Dendritic cell treated with granulocyte-macrophage colony-stimulating factor and Interleukin-4, amounts not matched to agents 40 ng/mL and 50 ng/mL, for 4 days (primary cell): ENCODE measurements at regions not wholly inside any gene's neighbourhood (a gene's known extent, or its start where the extent isn't known, plus 50 kb on each side); places are given as distances from the start of the nearest gene placed in this dataset.

ENCODE experiments used
- H3K27ac Mint-ChIP-seq: one replicate; pipeline ENCODE4 v1.8.0; 2022; ENCODE audit warnings: mild to moderate bottlenecking, mixed read lengths
- H3K27me3 Mint-ChIP-seq: one replicate; pipeline ENCODE4 v1.8.0; 2022; ENCODE audit warnings: mild to moderate bottlenecking, mixed read lengths
- H3K36me3 Mint-ChIP-seq: one replicate; pipeline ENCODE4 v1.8.0; 2022; ENCODE audit warnings: low read depth, mixed read lengths
- H3K4me1 Mint-ChIP-seq: one replicate; pipeline ENCODE4 v1.8.0; 2022; ENCODE audit warnings: low read depth, mixed read lengths
- H3K4me3 Mint-ChIP-seq: one replicate; pipeline ENCODE4 v1.8.0; 2022; ENCODE audit warnings: mild to moderate bottlenecking, moderate library complexity, mixed read lengths
- H3K9me3 Mint-ChIP-seq: one replicate; pipeline ENCODE4 v1.8.0; 2022; ENCODE audit warnings: mixed read lengths
- intact Hi-C: fragments of 100-400 bp; cut with micrococcal nuclease; formaldehyde crosslinking; loops from one replicate; pipeline ENCODE4 v1.15.0; 2022

DNA sequence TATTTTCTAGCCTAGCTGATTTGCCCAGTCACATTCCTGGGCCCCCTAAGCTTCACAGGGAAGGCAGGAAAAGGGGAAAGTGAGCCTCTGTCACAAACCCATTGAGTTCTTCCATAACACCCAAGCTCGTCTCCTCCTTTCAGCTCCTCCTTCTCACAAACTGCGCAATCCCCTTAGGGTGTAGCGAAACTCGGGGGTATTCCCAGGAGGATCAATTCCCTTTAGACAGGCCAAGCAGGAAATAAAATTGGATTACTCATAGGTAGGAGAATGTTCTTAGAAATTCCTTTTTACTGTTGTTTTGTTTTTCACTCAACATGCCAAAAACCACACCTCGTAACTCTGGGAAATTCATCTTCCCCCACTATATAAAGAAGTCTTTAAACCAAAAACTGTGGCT lies 139.3 kb downstream of the IRS2 start:
- Mint-ChIP-seq H3K36me3 (peaks cover 6% of the 10 kb centered on the region), H3K27me3 (no peaks in the 10 kb centered on the region), H3K9me3 (peaks cover 11% of the 10 kb centered on the region), H3K27ac (no peak overlapping the region), H3K4me1 (peaks cover 29% of the 10 kb centered on the region), H3K4me3 (no peak overlapping the region)
- intact Hi-C loops, result no loop called here

DNA sequence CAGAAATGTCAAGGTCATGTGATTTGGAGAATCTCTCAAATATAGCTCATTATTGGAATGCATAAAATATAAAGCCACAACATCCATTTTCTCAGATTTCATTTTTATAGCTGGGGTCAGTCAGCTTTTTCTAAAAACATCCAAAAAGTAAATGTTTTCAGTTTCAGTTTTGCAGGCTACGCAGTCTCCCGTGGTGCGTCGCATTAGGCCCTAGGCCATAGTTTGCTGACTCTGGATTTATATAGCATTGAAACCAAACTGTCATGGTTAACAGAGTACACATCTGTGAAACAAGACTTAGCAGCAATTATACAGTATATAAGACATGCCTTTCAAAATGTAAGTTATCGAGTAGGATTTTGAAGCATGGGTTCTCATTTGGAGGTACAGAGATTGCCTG lies 140.0 kb downstream of the IRS2 start:
- Mint-ChIP-seq H3K36me3 (peaks cover 6% of the 10 kb centered on the region), H3K9me3 (peaks cover 17% of the 10 kb centered on the region), H3K4me3 (no peak overlapping the region), H3K27ac (no peak overlapping the region), H3K27me3 (no peaks in the 10 kb centered on the region), H3K4me1 (peaks cover 23% of the 10 kb centered on the region)
- intact Hi-C loops, result no loop called here

DNA sequence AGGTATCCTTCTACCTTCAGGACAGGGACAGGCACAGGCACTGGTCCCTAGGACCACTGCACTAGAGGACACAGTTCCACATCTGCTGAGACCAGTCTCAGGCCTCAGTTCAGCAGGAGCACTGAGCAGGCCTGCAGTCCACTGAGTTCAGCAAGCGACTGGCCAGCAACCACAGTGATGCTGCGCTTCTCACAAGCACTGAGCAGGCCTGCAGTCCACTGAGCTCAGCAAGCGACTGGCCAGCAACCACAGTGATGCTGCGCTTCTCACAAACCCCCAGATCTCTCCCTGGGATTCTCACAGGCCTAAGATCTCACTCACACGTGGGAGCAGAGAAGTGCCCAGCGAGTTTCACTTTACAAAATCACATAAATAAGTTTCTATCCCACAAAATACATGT lies 140.6 kb downstream of the IRS2 start:
- Mint-ChIP-seq H3K9me3 (peaks cover 23% of the 10 kb centered on the region), H3K27ac (no peak overlapping the region), H3K4me1 (peaks cover 17% of the 10 kb centered on the region), H3K4me3 (no peak overlapping the region), H3K36me3 (peaks cover 6% of the 10 kb centered on the region), H3K27me3 (no peaks in the 10 kb centered on the region)
- intact Hi-C loops, result no loop called here

DNA sequence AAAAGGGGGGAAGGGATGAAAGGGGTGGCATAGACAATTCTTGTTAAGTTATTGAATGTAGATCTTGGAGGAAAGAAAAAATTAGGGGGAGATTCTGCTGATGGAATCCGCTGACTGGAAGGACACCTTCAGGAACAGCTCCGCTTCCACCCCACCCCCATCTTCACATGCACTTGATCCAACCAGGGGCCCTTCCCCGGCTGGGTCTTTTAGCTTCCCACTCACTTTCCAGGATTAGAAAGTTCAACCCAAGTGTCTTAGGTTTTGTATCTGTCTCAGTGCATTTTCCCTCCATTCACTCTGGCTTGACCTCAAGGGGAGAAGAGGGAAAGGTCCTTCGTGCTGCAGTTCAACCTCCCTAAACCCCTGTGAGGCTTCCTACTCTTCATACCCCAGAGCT lies 141.4 kb downstream of the IRS2 start:
- Mint-ChIP-seq H3K4me3 (no peak overlapping the region), H3K9me3 (peaks cover 32% of the 10 kb centered on the region), H3K27ac (no peak overlapping the region), H3K27me3 (no peaks in the 10 kb centered on the region), H3K4me1 (peaks cover 17% of the 10 kb centered on the region), H3K36me3 (peaks cover 6% of the 10 kb centered on the region)
- intact Hi-C loops, result no loop called here

DNA sequence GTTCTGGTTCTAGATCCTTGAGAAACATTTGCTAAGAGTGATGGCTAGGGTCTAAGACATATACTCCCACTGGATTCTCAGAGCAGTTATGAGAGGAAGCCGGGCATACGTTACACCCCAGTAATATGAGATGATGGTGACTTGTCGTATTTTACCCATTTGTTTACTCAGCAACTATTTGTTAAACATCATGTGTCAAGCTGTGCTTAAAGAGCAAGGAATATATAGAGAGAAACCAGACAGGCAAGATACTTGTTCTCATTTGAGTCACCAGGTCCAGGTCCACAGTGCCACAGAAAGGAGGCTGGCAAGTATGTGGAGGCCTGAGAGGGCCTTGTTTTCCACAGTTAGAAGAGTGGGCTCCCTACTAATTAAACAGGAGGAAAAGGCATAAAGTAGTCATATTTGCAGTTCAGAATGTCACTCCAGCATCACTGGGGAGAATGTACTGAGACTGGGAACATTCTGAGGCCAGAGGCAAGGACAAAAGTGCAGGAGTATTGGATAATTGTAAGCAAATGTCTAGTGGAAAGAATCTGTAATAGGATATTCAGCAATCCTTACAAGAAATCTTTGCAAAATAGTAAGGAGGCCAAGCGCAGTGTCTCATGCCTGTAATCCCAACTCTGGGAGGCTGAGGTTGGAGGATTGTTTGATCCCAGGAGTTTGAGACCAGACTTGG lies 142.2 kb downstream of the IRS2 start:
- H3K27me3 Mint-ChIP-seq, result no peaks in the 10 kb centered on the region
- peaks cover 17% of the 10 kb centered on the region for H3K4me1 Mint-ChIP-seq
- intact Hi-C loops, result no loop called here
- no peak overlapping the region for H3K27ac Mint-ChIP-seq
- no peak overlapping the region for H3K4me3 Mint-ChIP-seq
- H3K9me3 Mint-ChIP-seq, result peaks cover 38% of the 10 kb centered on the region
- H3K36me3 Mint-ChIP-seq, result peaks cover 6% of the 10 kb centered on the region

DNA sequence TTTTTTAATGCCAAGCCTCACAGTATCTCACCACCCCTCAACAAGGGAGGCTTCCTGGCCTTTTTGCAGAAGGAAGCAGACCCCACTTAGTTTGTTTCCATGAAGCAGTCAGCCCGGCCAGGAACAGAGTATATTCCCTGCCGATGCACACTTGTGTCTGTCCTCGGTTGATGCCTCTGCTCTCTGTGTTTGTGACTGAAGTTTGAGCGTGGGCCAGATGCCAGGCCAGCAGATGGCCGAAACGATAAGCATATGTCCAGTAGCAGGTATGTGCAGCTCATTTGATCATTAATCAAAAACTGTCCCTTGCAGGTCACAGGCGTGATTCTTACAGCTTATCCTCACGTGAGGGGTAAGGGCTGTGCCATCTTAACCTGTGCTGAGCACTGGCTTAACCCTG lies 144.0 kb downstream of the IRS2 start:
- Mint-ChIP-seq H3K36me3 (no peaks in the 10 kb centered on the region), H3K9me3 (peaks cover 46% of the 10 kb centered on the region), H3K4me1 (peaks cover 11% of the 10 kb centered on the region), H3K27me3 (no peaks in the 10 kb centered on the region), H3K27ac (no peak overlapping the region), H3K4me3 (no peak overlapping the region)
- intact Hi-C loops, result no loop called here

DNA sequence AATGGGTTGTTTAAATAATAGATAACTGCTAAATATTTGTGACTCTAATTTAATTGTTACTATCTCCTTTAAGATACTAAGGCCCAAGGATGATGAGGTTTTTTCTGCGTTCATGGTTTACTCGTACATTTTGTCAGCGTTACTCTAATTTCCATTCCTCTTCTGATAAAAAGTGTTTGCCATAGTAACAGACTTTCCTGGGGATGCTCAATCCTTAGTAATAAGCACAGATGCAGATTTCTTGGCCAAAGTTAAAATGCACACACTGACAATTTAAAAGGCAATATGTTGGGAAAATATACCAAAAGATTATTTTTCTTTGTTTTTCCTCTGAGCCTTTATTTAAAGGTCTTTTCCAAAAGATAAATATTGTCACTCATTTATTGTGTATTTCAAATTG lies 149.6 kb downstream of the IRS2 start:
- H3K27ac Mint-ChIP-seq, result no peak overlapping the region
- intact Hi-C loops, result no loop called here
- H3K36me3 Mint-ChIP-seq, result no peaks in the 10 kb centered on the region
- H3K9me3 Mint-ChIP-seq, result peaks cover 60% of the 10 kb centered on the region
- no peaks in the 10 kb centered on the region for H3K27me3 Mint-ChIP-seq
- H3K4me3 Mint-ChIP-seq, result no peak overlapping the region
- peaks cover 10% of the 10 kb centered on the region for H3K4me1 Mint-ChIP-seq

DNA sequence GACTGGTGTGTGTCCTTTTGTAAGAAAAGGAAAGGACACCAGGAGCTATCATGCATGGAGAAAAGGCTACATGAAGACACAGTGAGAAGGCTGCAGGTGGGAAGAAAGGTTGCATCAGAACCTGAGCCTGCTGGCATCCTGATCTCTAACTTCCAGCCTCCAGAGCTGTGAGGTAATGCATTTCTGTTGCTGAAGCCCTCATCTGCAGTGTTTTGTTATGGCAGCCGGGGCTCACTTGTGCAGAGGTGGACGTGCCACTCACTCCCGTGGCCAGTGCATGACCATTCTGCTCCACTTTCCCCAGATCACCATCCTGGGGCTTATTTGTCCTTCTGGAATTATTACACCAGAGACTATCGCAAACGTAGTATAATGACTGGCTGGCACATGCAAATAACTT lies 155.3 kb downstream of the IRS2 start:
- H3K4me1 Mint-ChIP-seq, result peaks cover 16% of the 10 kb centered on the region
- H3K27ac Mint-ChIP-seq, result no peak overlapping the region
- no peaks in the 10 kb centered on the region for H3K36me3 Mint-ChIP-seq
- no peaks in the 10 kb centered on the region for H3K27me3 Mint-ChIP-seq
- intact Hi-C loops, result no loop called here
- peaks cover 27% of the 10 kb centered on the region for H3K9me3 Mint-ChIP-seq
- no peak overlapping the region for H3K4me3 Mint-ChIP-seq

DNA sequence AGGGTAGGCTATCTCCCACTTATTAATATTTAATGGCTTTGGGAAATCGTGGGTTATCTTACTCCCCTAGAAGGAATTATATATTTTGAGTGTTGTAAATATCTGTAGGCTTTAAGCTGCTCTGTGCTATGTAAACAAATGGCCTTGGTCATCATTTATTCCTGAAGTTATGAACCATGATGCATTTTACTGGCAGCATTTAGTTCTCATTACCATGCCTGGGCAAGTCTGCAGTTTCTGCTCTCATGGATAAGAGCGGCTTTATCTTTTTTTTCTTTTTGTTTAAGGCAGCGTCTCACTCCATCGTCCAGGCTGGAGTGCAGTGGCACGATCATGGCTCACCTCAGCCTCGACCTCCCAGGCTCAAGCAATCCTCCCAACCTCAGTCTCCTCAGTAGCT lies 156.1 kb downstream of the IRS2 start:
- no peak overlapping the region for H3K27ac Mint-ChIP-seq
- H3K9me3 Mint-ChIP-seq, result peaks cover 23% of the 10 kb centered on the region
- H3K36me3 Mint-ChIP-seq, result no peaks in the 10 kb centered on the region
- no peaks in the 10 kb centered on the region for H3K27me3 Mint-ChIP-seq
- H3K4me3 Mint-ChIP-seq, result no peak overlapping the region
- H3K4me1 Mint-ChIP-seq, result peaks cover 16% of the 10 kb centered on the region
- intact Hi-C loops, result no loop called here

DNA sequence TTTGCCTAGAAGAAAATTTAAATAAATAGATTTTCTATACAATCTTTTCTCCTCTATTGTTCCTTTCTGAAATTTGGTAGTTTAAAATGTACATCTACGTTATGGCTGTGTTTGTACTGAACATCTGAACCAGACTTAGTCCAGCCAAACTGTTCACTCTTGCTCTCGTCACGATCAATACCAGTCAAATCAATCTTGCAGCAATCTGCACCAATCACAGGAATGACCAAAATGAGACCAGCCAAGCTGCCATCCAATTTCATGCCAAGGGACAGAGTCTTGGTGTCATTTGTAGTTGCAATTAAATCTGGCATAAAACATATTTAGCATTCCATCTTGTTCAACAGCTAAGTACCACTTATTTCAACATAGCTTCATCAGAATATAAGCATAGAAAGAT lies 156.6 kb downstream of the IRS2 start:
- no peaks in the 10 kb centered on the region for H3K27me3 Mint-ChIP-seq
- intact Hi-C loops, result no loop called here
- peaks cover 18% of the 10 kb centered on the region for H3K9me3 Mint-ChIP-seq
- peaks cover 16% of the 10 kb centered on the region for H3K4me1 Mint-ChIP-seq
- H3K4me3 Mint-ChIP-seq, result no peak overlapping the region
- H3K36me3 Mint-ChIP-seq, result no peaks in the 10 kb centered on the region
- H3K27ac Mint-ChIP-seq, result no peak overlapping the region

DNA sequence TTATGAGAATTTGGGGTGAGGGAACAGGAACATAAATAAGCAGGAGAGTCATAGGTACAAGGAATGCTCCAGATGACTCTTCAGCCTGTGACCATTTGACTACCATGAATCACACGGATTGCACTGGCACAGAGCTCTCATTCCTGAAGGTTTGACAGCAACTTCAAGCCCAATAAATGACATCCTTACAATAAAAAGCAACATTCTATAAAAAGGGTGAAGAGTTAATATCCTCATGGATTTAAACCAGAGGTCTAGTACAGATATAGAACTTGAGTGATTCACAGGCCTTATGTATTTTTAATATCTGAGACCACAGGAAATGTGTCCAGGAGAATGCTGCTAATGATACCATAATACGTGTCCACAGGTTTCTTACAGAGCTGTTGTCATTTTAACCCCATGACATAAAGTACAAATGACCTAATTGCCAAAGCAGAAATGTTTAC lies 158.1 kb downstream of the IRS2 start:
- no peaks in the 10 kb centered on the region for H3K27me3 Mint-ChIP-seq
- no peaks in the 10 kb centered on the region for H3K36me3 Mint-ChIP-seq

DNA sequence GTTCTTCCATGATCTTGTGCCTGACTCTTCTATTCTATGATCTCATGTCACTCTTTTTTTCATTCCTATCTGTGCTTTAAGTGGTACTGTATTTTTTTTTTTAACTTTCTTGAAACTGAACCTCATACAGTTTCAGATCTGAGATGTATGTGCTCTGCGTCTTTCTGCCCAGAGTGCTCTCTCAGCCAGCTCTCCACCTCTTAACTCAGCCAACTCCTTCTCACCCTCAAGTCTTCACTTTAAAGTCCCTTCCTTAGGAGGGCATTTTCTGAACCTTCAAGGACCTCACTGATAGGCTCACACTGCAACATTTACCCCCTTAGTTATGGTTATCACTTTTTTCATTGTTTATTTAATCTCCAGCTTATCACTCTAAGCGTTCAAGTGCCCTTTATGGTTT lies 158.7 kb downstream of the IRS2 start:
- Mint-ChIP-seq H3K36me3 (no peaks in the 10 kb centered on the region), H3K27me3 (no peaks in the 10 kb centered on the region), H3K9me3 (peaks cover 10% of the 10 kb centered on the region), H3K4me3 (no peak overlapping the region), H3K4me1 (peaks cover 7% of the 10 kb centered on the region), H3K27ac (no peak overlapping the region)
- intact Hi-C loops, result no loop called here

More for the DNA sequence above, 158.1 kb downstream of the IRS2 start:
- H3K4me3 Mint-ChIP-seq, result no peak overlapping the region
- peaks cover 7% of the 10 kb centered on the region for H3K4me1 Mint-ChIP-seq
- H3K9me3 Mint-ChIP-seq, result peaks cover 15% of the 10 kb centered on the region
- intact Hi-C loops, result no loop called here
- no peak overlapping the region for H3K27ac Mint-ChIP-seq

DNA sequence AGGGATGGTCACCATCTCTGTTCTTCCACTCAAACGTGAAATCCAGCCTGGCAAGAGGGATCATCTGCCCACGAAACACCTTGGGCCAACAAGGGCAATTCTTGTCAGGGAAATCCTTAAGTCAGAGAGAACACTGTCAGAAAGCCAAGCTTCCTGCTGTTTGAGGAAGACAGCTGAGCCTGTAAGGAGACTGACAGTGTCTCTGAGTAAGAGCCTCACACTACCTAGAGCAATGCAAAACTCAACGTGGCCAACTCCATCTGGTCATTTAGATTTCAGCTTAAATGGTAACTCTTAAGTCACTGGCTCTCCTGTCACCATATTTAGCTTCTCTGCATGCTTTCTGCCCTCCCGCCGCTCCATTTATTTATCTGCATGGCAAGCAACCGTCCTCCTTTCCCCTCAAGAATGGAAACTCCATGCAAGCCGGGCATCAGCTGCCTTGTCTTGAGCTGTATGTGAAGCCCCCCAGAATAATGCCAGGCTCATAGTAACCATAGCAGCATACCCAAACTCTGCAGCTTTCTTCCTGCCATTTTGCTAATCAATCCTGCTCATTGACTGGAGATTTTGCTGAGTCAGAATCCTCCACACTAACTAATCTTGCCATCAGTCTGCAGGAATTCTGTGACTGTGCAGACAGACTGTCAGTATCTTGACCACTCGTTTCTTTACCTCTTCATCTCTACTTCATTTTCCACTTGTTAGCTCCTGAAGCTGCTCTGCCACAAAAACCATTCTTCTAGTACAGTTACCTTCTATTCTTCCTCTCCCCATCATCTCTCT lies 159.8 kb downstream of the IRS2 start:
- Mint-ChIP-seq H3K27ac (no peak overlapping the region), H3K4me1 (peaks cover 7% of the 10 kb centered on the region), H3K27me3 (no peaks in the 10 kb centered on the region), H3K36me3 (no peaks in the 10 kb centered on the region), H3K9me3 (peaks cover 6% of the 10 kb centered on the region), H3K4me3 (no peak overlapping the region)
- intact Hi-C loops, result no loop called here

DNA sequence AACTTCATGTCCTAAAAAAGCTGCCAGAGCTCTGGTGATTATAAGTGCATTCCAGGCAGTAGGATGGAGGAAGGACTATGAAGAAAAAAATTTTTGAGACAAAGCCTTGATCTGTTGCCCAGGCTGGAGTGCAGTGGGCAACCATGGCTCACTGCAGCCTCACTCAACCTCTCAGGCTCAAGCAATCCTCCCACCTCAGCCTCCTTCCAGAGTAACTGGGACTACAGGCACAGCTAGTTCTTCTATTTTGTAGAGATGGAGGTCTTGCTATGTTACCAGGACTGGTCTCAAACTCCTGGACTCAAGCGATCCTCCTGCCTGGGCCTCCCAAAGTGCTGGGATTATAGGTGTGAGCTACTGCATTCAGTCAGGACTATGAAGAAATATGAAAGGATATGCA lies 161.2 kb downstream of the IRS2 start:
- Mint-ChIP-seq H3K9me3 (no peaks in the 10 kb centered on the region), H3K4me3 (no peak overlapping the region), H3K27ac (no peak overlapping the region), H3K36me3 (no peaks in the 10 kb centered on the region), H3K27me3 (no peaks in the 10 kb centered on the region), H3K4me1 (peaks cover 7% of the 10 kb centered on the region)
- intact Hi-C loops, result no loop called here

DNA sequence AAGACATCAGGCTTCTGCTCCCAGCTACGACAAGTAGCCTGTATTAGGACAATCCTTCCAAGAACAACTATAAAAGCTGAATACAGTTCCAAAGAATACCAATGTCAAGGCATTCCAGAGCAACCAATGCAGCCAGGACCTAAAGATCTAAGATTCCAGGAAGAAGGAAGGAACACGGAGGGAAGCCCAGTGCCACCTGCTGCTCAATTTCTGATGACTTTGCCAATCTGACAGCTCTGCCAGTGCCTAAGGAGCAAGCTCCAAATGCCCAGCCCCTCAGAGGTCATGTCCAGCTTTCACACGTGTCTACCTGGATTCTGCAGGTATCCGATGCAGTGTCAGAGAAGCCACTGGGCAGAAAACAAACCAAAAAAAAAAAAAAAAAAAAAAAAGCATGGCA lies 164.4 kb downstream of the IRS2 start:
- intact Hi-C loops, result no loop called here
- Mint-ChIP-seq H3K4me3 (no peak overlapping the region), H3K36me3 (no peaks in the 10 kb centered on the region), H3K27ac (no peak overlapping the region), H3K9me3 (no peaks in the 10 kb centered on the region), H3K27me3 (no peaks in the 10 kb centered on the region), H3K4me1 (no peaks in the 10 kb centered on the region)
